ENCODE measurements at regions not wholly inside any gene's neighbourhood (a gene's known extent, or its start where the extent isn't known, plus 50 kb on each side); places are given as distances from the start of the nearest gene placed in this dataset.

GRCh38 chr17:70674061-70674460 lies 504.7 kb downstream of the KCNJ2 start:
- TF ChIP-seq CTCF (IDR thresholded peaks at IDR 0.05) = no peak
- no peak for TF ChIP-seq EP300 (IDR thresholded peaks at IDR 0.05)
- TF ChIP-seq POLR2AphosphoS5 (IDR thresholded peaks at IDR 0.05) = no peak
- no peak for TF ChIP-seq POLR2A (IDR thresholded peaks at IDR 0.05)
